ENCODE measurements at regions not wholly inside any gene's neighbourhood (a gene's known extent, or its start where the extent isn't known, plus 50 kb on each side); places are given as distances from the start of the nearest gene placed in this dataset.

DNA sequence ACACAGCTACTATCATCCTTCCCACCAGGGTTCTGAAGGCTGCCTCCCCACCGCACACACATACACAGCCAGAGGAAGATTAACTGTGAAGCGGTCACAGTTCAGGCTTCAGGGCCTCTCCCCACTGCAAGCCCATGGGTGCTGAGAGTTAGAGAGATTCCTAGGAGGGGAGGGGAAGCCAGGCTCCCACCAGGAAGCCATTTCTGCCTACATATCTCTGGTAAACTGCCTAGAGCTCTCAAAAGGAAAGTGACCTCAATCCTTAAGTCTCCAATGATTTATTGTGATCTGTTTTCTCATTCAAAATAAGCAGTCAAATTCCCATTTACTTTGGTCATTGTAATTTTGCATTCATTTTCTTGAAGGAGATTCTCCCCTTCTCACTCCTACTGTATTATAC is 141.0 kb upstream of the BNIP2 start:
- Histone ChIP-seq H3K36me3 (no peaks in the 10 kb centered on the region), H3K27me3 (no peaks in the 10 kb centered on the region), H3K9ac (ENCODE audit: low read depth in 2 of 2, low read length in 2 of 2) (no peak overlapping the region), H3K27ac (no peak overlapping the region), H3K4me1 (no peaks in the 10 kb centered on the region), H3K9me3 (no peaks in the 10 kb centered on the region), H3K4me3 (no peak overlapping the region)
- intact Hi-C loops (cut with DNase I): no loop called here
- DNase-seq: no peak
- TF ChIP-seq, protein P1, sequence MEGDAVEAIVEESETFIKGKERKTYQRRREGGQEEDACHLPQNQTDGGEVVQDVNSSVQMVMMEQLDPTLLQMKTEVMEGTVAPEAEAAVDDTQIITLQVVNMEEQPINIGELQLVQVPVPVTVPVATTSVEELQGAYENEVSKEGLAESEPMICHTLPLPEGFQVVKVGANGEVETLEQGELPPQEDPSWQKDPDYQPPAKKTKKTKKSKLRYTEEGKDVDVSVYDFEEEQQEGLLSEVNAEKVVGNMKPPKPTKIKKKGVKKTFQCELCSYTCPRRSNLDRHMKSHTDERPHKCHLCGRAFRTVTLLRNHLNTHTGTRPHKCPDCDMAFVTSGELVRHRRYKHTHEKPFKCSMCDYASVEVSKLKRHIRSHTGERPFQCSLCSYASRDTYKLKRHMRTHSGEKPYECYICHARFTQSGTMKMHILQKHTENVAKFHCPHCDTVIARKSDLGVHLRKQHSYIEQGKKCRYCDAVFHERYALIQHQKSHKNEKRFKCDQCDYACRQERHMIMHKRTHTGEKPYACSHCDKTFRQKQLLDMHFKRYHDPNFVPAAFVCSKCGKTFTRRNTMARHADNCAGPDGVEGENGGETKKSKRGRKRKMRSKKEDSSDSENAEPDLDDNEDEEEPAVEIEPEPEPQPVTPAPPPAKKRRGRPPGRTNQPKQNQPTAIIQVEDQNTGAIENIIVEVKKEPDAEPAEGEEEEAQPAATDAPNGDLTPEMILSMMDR (IDR thresholded peaks at IDR 0.05): no peak

- no peak overlapping the region for H3K9ac ChIP-seq (ENCODE audit: low read depth in 2 of 2, low read length in 2 of 2)
- H3K36me3 ChIP-seq: no peaks in the 10 kb centered on the region
- H3K4me1 ChIP-seq: no peaks in the 10 kb centered on the region
- H3K27ac ChIP-seq: no peak overlapping the region
- no peaks in the 10 kb centered on the region for H3K9me3 ChIP-seq
- H3K27me3 ChIP-seq: no peaks in the 10 kb centered on the region
- intact Hi-C loops (cut with DNase I): no loop called here
- TF ChIP-seq, protein P1 (IDR thresholded peaks at IDR 0.05): no peak
- no peak overlapping the region for H3K4me3 ChIP-seq
- no peak for DNase-seq
Measured at GRCh38 chr15:59828861-59829260, 139.7 kb upstream of the BNIP2 start.

- no peaks in the 10 kb centered on the region for H3K27me3 ChIP-seq
- no peak for DNase-seq
- no peak overlapping the region for H3K4me3 ChIP-seq
- no peak overlapping the region for H3K9ac ChIP-seq (ENCODE audit: low read depth in 2 of 2, low read length in 2 of 2)
- no peak overlapping the region for H3K27ac ChIP-seq
- H3K4me1 ChIP-seq: no peaks in the 10 kb centered on the region
- H3K9me3 ChIP-seq: no peaks in the 10 kb centered on the region
- TF ChIP-seq, protein P1 (IDR thresholded peaks at IDR 0.05): no peak
- intact Hi-C loops (cut with DNase I): no loop called here
- H3K36me3 ChIP-seq: no peaks in the 10 kb centered on the region
Measured at GRCh38 chr15:59828263-59828662, 139.1 kb upstream of the BNIP2 start.

DNA sequence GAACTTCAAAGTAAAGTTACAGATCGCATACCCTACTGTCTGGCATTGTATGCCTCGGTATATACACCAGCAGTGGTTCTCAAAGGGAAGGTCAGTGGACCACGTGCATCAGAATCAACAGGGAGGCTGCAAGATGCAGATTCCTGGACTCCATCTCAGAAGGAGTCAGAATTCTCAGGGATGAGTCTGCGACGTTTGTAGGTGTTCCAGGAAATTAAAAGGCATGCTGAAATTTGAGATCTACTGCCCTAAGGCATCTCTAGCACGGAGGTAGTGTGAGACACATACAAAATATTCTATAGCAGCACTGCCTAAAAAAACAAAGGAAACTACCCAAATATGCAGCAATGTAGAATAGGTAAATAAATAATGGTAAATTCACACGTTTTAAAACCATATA is 136.8 kb upstream of the BNIP2 start:
- no peak overlapping the region for H3K4me3 ChIP-seq
- TF ChIP-seq, protein P1 (IDR thresholded peaks at IDR 0.05): no peak
- no peak for DNase-seq
- H3K9me3 ChIP-seq: no peaks in the 10 kb centered on the region
- H3K27ac ChIP-seq: no peak overlapping the region
- no peaks in the 10 kb centered on the region for H3K27me3 ChIP-seq
- H3K36me3 ChIP-seq: no peaks in the 10 kb centered on the region
- H3K4me1 ChIP-seq: no peaks in the 10 kb centered on the region
- intact Hi-C loops (cut with DNase I): no loop called here
- no peak overlapping the region for H3K9ac ChIP-seq (ENCODE audit: low read depth in 2 of 2, low read length in 2 of 2)

GRCh38 chr15:59821286-59821685 is 132.2 kb upstream of the BNIP2 start:
- TF ChIP-seq, protein P1 (IDR thresholded peaks at IDR 0.05): no peak
- Histone ChIP-seq H3K4me1 (no peaks in the 10 kb centered on the region), H3K27me3 (no peaks in the 10 kb centered on the region), H3K9me3 (no peaks in the 10 kb centered on the region), H3K4me3 (no peak overlapping the region), H3K27ac (no peak overlapping the region), H3K36me3 (no peaks in the 10 kb centered on the region), H3K9ac (ENCODE audit: low read depth in 2 of 2, low read length in 2 of 2) (no peak overlapping the region)
- intact Hi-C loops (cut with DNase I): no loop called here
- no peak for DNase-seq

- intact Hi-C loops (cut with DNase I): no loop called here
- TF ChIP-seq, protein P1 (IDR thresholded peaks at IDR 0.05): no peak
- no peak for DNase-seq
- no peaks in the 10 kb centered on the region for H3K36me3 ChIP-seq
- H3K27ac ChIP-seq: no peak overlapping the region
- H3K9ac ChIP-seq (ENCODE audit: low read depth in 2 of 2, low read length in 2 of 2): no peak overlapping the region
- H3K9me3 ChIP-seq: no peaks in the 10 kb centered on the region
- H3K4me1 ChIP-seq: no peaks in the 10 kb centered on the region
- no peak overlapping the region for H3K4me3 ChIP-seq
- H3K27me3 ChIP-seq: no peaks in the 10 kb centered on the region
Measured at GRCh38 chr15:59819092-59819491, 130.0 kb upstream of the BNIP2 start.

Data from colonic mucosa (tissue), 4 donors.